ENCODE measurements at regions not wholly inside any gene's neighbourhood (a gene's known extent, or its start where the extent isn't known, plus 50 kb on each side); places are given as distances from the start of the nearest gene placed in this dataset.

- no peak overlapping the region for H3K4me3 Mint-ChIP-seq
- no peaks in the 10 kb centered on the region for H3K27me3 Mint-ChIP-seq (ENCODE audit: low read depth)
- no peaks in the 10 kb centered on the region for H3K9me3 Mint-ChIP-seq
- TF ChIP-seq, protein P1, sequence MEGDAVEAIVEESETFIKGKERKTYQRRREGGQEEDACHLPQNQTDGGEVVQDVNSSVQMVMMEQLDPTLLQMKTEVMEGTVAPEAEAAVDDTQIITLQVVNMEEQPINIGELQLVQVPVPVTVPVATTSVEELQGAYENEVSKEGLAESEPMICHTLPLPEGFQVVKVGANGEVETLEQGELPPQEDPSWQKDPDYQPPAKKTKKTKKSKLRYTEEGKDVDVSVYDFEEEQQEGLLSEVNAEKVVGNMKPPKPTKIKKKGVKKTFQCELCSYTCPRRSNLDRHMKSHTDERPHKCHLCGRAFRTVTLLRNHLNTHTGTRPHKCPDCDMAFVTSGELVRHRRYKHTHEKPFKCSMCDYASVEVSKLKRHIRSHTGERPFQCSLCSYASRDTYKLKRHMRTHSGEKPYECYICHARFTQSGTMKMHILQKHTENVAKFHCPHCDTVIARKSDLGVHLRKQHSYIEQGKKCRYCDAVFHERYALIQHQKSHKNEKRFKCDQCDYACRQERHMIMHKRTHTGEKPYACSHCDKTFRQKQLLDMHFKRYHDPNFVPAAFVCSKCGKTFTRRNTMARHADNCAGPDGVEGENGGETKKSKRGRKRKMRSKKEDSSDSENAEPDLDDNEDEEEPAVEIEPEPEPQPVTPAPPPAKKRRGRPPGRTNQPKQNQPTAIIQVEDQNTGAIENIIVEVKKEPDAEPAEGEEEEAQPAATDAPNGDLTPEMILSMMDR (conservative IDR thresholded peaks at IDR 0.05): no peak
- DNase-seq (ENCODE audit: low read depth, low spot score): no peak
- no peak overlapping the region for H3K27ac Mint-ChIP-seq (ENCODE audit: unreplicated experiment)
- no peaks in the 10 kb centered on the region for H3K36me3 Mint-ChIP-seq (ENCODE audit: low read depth)
- H3K4me1 Mint-ChIP-seq: peaks cover 38% of the 10 kb centered on the region
These were observed 218.8 kb downstream of the TOMM20 start for GRCh38 chr1:234909851-234910250.

DNA sequence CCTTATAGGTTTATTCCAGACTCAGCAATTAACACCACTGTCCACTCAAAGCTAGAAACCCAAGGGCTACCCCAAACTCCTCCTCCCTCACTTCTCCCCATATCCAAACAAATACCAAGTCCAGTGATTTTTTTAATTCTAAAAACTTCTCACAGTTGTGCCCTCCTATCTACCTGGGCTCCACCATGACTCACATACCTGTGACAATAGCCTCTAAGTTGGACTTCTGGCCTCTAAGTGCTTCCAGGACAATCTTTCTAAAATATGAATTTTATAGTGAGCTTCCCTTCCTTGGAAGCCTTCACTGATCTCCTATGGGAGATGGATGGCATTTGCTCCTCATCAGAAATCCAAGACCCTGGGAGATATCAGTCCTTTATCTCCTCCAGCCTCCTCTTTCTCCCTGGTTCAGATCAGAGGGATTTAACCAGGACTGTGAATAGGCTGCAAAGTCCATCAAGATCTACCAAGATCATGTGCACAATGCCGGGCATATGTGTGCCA, 219.3 kb downstream of the TOMM20 start:
- Mint-ChIP-seq H3K27ac (ENCODE audit: unreplicated experiment) (no peak overlapping the region), H3K36me3 (ENCODE audit: low read depth) (no peaks in the 10 kb centered on the region), H3K4me3 (no peak overlapping the region), H3K27me3 (ENCODE audit: low read depth) (no peaks in the 10 kb centered on the region), H3K4me1 (peaks cover 34% of the 10 kb centered on the region), H3K9me3 (no peaks in the 10 kb centered on the region)
- TF ChIP-seq, protein P1 (conservative IDR thresholded peaks at IDR 0.05): no peak
- no peak for DNase-seq (ENCODE audit: low read depth, low spot score)

GRCh38 chr1:234908571-234908970, 220.1 kb downstream of the TOMM20 start:
- H3K9me3 Mint-ChIP-seq: no peaks in the 10 kb centered on the region
- DNase-seq (ENCODE audit: low read depth, low spot score): no peak
- peaks cover 26% of the 10 kb centered on the region for H3K4me1 Mint-ChIP-seq
- no peaks in the 10 kb centered on the region for H3K36me3 Mint-ChIP-seq (ENCODE audit: low read depth)
- no peak overlapping the region for H3K4me3 Mint-ChIP-seq
- TF ChIP-seq, protein P1 (conservative IDR thresholded peaks at IDR 0.05): no peak
- no peaks in the 10 kb centered on the region for H3K27me3 Mint-ChIP-seq (ENCODE audit: low read depth)
- no peak overlapping the region for H3K27ac Mint-ChIP-seq (ENCODE audit: unreplicated experiment)

GRCh38 chr1:234907940-234908405, 220.7 kb downstream of the TOMM20 start:
- DNase-seq (ENCODE audit: low read depth, low spot score): no peak
- Mint-ChIP-seq H3K4me3 (no peak overlapping the region), H3K9me3 (no peaks in the 10 kb centered on the region), H3K4me1 (peaks cover 20% of the 10 kb centered on the region), H3K27ac (ENCODE audit: unreplicated experiment) (peak overlapping the region; percentile 64), H3K27me3 (ENCODE audit: low read depth) (no peaks in the 10 kb centered on the region), H3K36me3 (ENCODE audit: low read depth) (no peaks in the 10 kb centered on the region)
- TF ChIP-seq, protein P1 (conservative IDR thresholded peaks at IDR 0.05): no peak

DNA sequence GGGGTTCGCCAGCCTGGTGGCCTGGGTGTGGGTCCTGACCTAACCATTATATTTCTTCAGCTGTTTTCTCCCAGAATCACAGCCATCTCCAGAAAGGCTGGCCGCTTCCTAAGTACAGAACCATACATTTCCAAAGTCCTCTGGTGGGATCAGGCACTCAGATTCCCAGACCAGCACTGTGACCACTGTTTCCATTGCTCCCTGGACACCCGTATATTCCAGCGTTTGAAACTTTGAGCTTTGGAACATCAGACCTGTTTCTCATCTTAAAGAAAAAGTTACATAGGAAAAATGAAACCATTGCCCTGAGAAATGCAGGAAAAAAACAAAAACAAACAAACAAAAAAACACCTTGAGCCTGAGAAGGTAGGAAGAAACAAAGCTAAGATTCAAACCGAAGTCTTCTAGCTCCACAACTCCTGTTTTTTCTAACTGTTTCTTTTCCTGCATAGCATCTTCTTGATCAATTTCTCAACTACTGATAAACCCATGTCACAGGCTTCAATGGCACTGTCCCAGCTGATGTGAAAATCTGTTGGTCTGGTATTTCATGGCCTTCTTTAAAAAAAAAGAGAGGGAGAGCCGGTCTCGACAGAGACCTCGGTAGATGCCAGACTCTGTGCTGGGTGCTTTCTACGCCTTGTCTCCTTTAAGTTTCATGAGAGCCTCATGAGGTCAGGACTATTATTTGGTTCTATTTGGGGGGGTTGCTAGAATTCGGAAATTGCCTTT, 221.3 kb downstream of the TOMM20 start:
- Mint-ChIP-seq H3K9me3 (no peaks in the 10 kb centered on the region), H3K36me3 (ENCODE audit: low read depth) (no peaks in the 10 kb centered on the region), H3K4me3 (no peak overlapping the region), H3K4me1 (peaks cover 15% of the 10 kb centered on the region), H3K27ac (ENCODE audit: unreplicated experiment) (peak overlapping the region; percentile 64), H3K27me3 (ENCODE audit: low read depth) (no peaks in the 10 kb centered on the region)
- TF ChIP-seq, protein P1 (conservative IDR thresholded peaks at IDR 0.05): no peak
- no peak for DNase-seq (ENCODE audit: low read depth, low spot score)

Data from neural crest cell (in vitro differentiated cells).